Skin of body (tissue), 1 donor: ENCODE measurements at regions not wholly inside any gene's neighbourhood (a gene's known extent, or its start where the extent isn't known, plus 50 kb on each side); places are given as distances from the start of the nearest gene placed in this dataset.
"Not testable (repeated sequence)": the region's sequence is repeated elsewhere in the genome, so short reads cannot be mapped to it uniquely, and the experiment has no call there.

Source experiments
- DNase-seq: peaks from one replicate; lab custom pipeline; 2025; lab: John Stamatoyannopoulos, UW

- DNase-seq = no peak
Observed at GRCh38 chr10:81428456-81429134, 446.4 kb upstream of the NRG3 start.

GRCh38 chr10:81439445-81439844 lies 435.5 kb upstream of the NRG3 start:
- DNase-seq = no peak

GRCh38 chr10:81441624-81442023 lies 433.4 kb upstream of the NRG3 start:
- DNase-seq = not testable (repeated sequence)

- DNase-seq = no peak
Observed at GRCh38 chr10:81444242-81444929, 430.6 kb upstream of the NRG3 start.

- no peak for DNase-seq
Observed at GRCh38 chr10:81450651-81451050, 424.3 kb upstream of the NRG3 start.

- no peak for DNase-seq
Observed at GRCh38 chr10:81472927-81473470, 402.0 kb upstream of the NRG3 start.

GRCh38 chr10:81473755-81474154 lies 401.2 kb upstream of the NRG3 start:
- DNase-seq = no peak

GRCh38 chr10:81479316-81479715 lies 395.7 kb upstream of the NRG3 start:
- DNase-seq = no peak

- DNase-seq = no peak
Observed at GRCh38 chr10:81496626-81497025, 378.4 kb upstream of the NRG3 start.

- no peak for DNase-seq
Observed at GRCh38 chr10:81498011-81498551, 376.9 kb upstream of the NRG3 start.

- no peak for DNase-seq
Observed at GRCh38 chr10:81502677-81503359, 372.2 kb upstream of the NRG3 start.

GRCh38 chr10:81505777-81506176 lies 369.2 kb upstream of the NRG3 start:
- not testable (repeated sequence) for DNase-seq

GRCh38 chr10:81514811-81515210 lies 360.2 kb upstream of the NRG3 start:
- DNase-seq = no peak

- DNase-seq = no peak
Observed at GRCh38 chr10:81520688-81521087, 354.3 kb upstream of the NRG3 start.

GRCh38 chr10:81524467-81524866 lies 350.5 kb upstream of the NRG3 start:
- no peak for DNase-seq

GRCh38 chr10:81532403-81532802 lies 342.6 kb upstream of the NRG3 start:
- DNase-seq = no peak

- no peak for DNase-seq
Observed at GRCh38 chr10:81534991-81535390, 340.0 kb upstream of the NRG3 start.

GRCh38 chr10:81541517-81541916 lies 333.5 kb upstream of the NRG3 start:
- DNase-seq = no peak

GRCh38 chr10:81546243-81546642 lies 328.8 kb upstream of the NRG3 start:
- DNase-seq = no peak

- DNase-seq = no peak
Observed at GRCh38 chr10:81548160-81548559, 326.8 kb upstream of the NRG3 start.

GRCh38 chr10:81564143-81564542 lies 310.9 kb upstream of the NRG3 start:
- no peak for DNase-seq

GRCh38 chr10:81569488-81569887 lies 305.5 kb upstream of the NRG3 start:
- no peak for DNase-seq
